LHCN-M2 (cell line): ENCODE measurements at regions not wholly inside any gene's neighbourhood (a gene's known extent, or its start where the extent isn't known, plus 50 kb on each side); places are given as distances from the start of the nearest gene placed in this dataset.
A peak's percentile ranks its signal among the peaks of the same experiment; 100 is the strongest.
"Not testable (repeated sequence)": the region's sequence is repeated elsewhere in the genome, so short reads cannot be mapped to it uniquely, and the experiment has no call there.

Source experiments
- DNase-seq: peaks from one replicate; pipeline ENCODE4 v3.0.0-alpha.2; 2012; ENCODE audit warnings: low read depth

- no peak for DNase-seq
Measured at GRCh38 chrX:26873736-26874135, 589.4 kb downstream of the PPP4R3C start.

GRCh38 chrX:26871967-26872366 lies 591.2 kb downstream of the PPP4R3C start:
- no peak for DNase-seq

DNA sequence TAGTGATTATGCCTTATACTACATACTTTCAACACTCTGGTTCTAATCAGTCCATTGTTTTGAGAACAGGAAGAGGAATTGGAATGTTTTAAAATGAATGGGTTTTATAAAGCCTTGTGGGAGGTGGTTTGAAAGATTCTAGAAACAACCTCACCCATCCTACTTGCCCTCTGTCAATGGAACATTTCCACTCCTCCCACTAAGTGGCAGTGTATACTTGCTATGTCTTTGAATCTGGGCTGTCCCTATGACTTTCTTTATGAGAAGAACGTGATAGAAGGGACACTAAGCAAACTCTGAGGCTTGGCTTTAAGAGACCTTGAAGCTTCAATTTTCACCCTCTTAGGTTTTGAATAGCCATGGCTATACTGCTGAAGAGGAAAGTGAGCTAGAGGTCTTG lies 611.2 kb downstream of the PPP4R3C start:
- peak; percentile 50 for DNase-seq

- DNase-seq, result peak; percentile 49
Measured at GRCh38 chrX:26848511-26848910, 614.6 kb downstream of the PPP4R3C start.

GRCh38 chrX:26845056-26845455 lies 618.1 kb downstream of the PPP4R3C start:
- DNase-seq, result peak; percentile 55

- DNase-seq, result no peak
Measured at GRCh38 chrX:26822448-26822847, 606.5 kb downstream of the MAGEB5 start.

- DNase-seq, result no peak
Measured at GRCh38 chrX:26789751-26790150, 573.8 kb downstream of the MAGEB5 start.

DNA sequence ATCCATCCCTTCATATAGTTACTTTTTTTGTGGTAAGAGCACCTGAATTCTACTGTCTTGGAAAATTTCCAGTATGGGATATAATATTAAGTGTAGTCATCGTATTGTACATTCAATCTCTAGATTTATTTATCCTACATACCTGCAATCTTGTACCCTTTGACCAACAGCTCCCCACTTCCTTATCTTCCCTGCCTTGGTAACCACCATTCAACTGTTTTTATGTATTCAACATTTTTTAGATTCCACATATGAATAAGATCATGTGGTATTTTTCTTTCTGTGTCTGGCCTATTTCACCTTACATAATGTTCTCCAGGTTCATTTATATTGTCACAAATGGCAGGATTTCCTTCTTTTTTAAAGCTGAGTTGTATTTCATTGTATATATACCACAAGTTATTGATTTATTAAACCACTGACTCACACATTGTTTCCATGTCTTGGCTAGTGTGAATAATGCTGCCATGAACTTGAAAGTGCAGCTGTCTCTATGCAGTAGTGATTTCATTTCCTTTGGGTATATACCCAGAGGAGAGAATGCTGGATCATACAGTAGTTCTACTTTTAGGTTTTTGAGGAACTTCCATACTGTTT lies 572.5 kb downstream of the MAGEB5 start:
- DNase-seq, result peak; percentile 27

GRCh38 chrX:26783512-26784225 lies 567.7 kb downstream of the MAGEB5 start:
- peak; percentile 29 for DNase-seq

GRCh38 chrX:26778320-26778888 lies 562.4 kb downstream of the MAGEB5 start:
- DNase-seq, result no peak

DNA sequence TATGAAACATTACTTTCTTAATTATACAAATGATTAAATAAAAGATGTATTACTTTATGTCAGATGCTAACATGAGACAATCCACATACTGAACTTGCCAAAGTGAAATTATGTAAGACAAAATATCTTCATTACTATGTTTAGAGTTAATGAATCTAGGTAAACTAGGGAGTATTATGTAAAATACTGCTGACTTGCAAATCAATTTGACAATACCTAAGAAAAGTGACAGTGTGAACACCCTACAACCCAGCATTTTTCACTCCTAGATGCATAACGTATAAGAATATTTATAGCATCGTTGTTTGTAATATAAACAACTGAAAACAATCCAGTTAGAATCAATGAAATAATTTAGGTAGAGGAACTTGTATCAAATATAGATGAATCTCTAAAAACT lies 546.3 kb downstream of the MAGEB5 start:
- no peak for DNase-seq

- not testable (repeated sequence) for DNase-seq
Measured at GRCh38 chrX:26755760-26756159, 539.8 kb downstream of the MAGEB5 start.

- no peak for DNase-seq
Measured at GRCh38 chrX:26747877-26748276, 531.9 kb downstream of the MAGEB5 start.

GRCh38 chrX:26722666-26723428 lies 506.9 kb downstream of the MAGEB5 start:
- DNase-seq, result no peak

GRCh38 chrX:26672571-26672970 lies 456.6 kb downstream of the MAGEB5 start:
- DNase-seq, result no peak

GRCh38 chrX:26670521-26670920 lies 454.6 kb downstream of the MAGEB5 start:
- DNase-seq, result no peak

- no peak for DNase-seq
Measured at GRCh38 chrX:26664919-26665318, 448.9 kb downstream of the MAGEB5 start.

- DNase-seq, result no peak
Measured at GRCh38 chrX:26653050-26653449, 437.1 kb downstream of the MAGEB5 start.

DNA sequence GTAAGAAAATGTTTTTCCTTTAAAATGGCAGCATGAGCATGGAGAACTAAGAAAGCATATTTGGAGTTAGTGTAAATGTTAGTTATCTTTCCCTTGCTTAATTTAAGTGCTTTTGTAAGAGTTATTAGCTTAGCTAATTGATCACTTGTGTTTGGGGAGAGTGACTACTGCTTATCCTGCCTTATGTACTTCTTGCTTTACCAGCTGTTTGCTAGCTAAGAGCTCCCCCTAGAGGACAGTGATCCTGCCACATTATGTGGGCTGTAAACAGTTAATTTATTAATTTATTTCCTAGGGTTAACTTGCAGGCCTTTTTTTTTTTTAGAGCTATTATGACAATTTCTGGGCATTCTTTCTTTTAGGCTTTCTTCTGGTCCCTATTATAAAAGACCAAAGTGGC lies 435.8 kb downstream of the MAGEB5 start:
- no peak for DNase-seq

DNA sequence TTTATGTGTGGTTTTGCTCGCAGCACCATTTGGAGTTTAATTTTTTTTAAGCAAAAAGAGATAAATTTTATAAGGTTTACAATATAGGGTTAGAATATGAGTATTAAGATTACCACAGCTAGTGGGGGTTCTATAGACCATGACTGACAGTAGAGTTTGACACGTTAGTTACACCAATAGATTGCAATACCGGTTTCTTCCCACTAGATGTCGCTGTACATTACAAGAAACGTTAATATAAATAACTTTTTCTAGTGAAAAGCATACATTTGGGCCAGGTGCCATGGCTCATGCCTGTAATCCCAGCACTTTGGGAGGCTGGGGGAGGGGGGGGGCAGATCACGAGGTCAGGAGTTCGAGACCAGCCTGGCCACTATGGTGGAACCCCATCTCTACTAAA lies 433.6 kb downstream of the MAGEB5 start:
- DNase-seq, result peak; percentile 1

GRCh38 chrX:26631385-26631784 lies 415.4 kb downstream of the MAGEB5 start:
- DNase-seq, result no peak

DNA sequence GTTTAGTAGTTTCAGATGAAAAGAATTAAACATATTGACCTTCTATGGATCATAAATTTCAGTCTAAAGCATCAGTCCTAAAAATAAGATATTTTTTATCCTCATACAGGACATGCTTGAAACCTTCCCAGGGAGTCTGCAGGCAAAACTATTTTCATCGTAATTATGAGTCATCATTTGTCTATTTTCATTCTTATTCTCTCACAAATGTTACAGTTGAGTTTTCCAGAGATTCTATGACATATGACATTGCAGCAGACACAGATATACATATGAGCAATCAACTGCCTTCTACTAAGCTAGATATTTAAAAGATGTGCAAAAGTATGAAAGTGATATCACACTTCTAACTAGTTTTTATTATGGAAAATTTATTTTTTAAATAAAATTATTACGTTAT lies 398.0 kb downstream of the MAGEB5 start:
- DNase-seq, result no peak
